GM18499 (cell line): ENCODE measurements at regions not wholly inside any gene's neighbourhood (a gene's known extent, or its start where the extent isn't known, plus 50 kb on each side); places are given as distances from the start of the nearest gene placed in this dataset.
"Not testable (repeated sequence)": the region's sequence is repeated elsewhere in the genome, so short reads cannot be mapped to it uniquely, and the experiment has no call there.

ENCODE experiments used
- ATAC-seq: cut with Tn5 transposase; IDR thresholded peaks from one replicate; pipeline ENCODE4 v1.9.1; 2021; ENCODE audit warnings: moderate number of reproducible peaks; ENCODE audit not compliant: insufficient read depth, unreplicated experiment

GRCh38 chr2:81523344-81523743 lies 1218.8 kb upstream of the LRRTM1 start:
- ATAC-seq = no peak

- ATAC-seq = no peak
These were observed 1208.8 kb upstream of the LRRTM1 start for GRCh38 chr2:81513328-81513727.

GRCh38 chr2:81505586-81505985 lies 1201.0 kb upstream of the LRRTM1 start:
- no peak for ATAC-seq

GRCh38 chr2:81495556-81495955 lies 1191.0 kb upstream of the LRRTM1 start:
- ATAC-seq = no peak

- ATAC-seq = no peak
These were observed 1178.7 kb upstream of the LRRTM1 start for GRCh38 chr2:81483254-81483653.

GRCh38 chr2:81481994-81482368 lies 1177.4 kb upstream of the LRRTM1 start:
- ATAC-seq = no peak

- ATAC-seq = no peak
These were observed 1176.9 kb upstream of the LRRTM1 start for GRCh38 chr2:81481242-81481993.

- no peak for ATAC-seq
These were observed 1162.5 kb upstream of the LRRTM1 start for GRCh38 chr2:81467096-81467495.

- no peak for ATAC-seq
These were observed 1157.9 kb upstream of the LRRTM1 start for GRCh38 chr2:81462420-81462819.

GRCh38 chr2:81445176-81445575 lies 1140.6 kb upstream of the LRRTM1 start:
- no peak for ATAC-seq

- ATAC-seq = no peak
These were observed 1133.0 kb upstream of the LRRTM1 start for GRCh38 chr2:81437456-81438000.

GRCh38 chr2:81436256-81436655 lies 1131.7 kb upstream of the LRRTM1 start:
- ATAC-seq = no peak

- ATAC-seq = no peak
These were observed 1108.1 kb upstream of the LRRTM1 start for GRCh38 chr2:81412681-81413080.

- no peak for ATAC-seq
These were observed 1099.0 kb upstream of the LRRTM1 start for GRCh38 chr2:81403508-81403907.

- ATAC-seq = no peak
These were observed 1092.0 kb upstream of the LRRTM1 start for GRCh38 chr2:81396417-81397019.

GRCh38 chr2:81395746-81396145 lies 1091.2 kb upstream of the LRRTM1 start:
- no peak for ATAC-seq

- no peak for ATAC-seq
These were observed 1084.7 kb upstream of the LRRTM1 start for GRCh38 chr2:81389203-81389602.

- ATAC-seq = no peak
These were observed 1059.2 kb upstream of the LRRTM1 start for GRCh38 chr2:81363800-81364199.

- ATAC-seq = not testable (repeated sequence)
These were observed 1057.9 kb upstream of the LRRTM1 start for GRCh38 chr2:81362468-81362867.

GRCh38 chr2:81355436-81355835 lies 1050.9 kb upstream of the LRRTM1 start:
- ATAC-seq = no peak

GRCh38 chr2:81334046-81334445 lies 1029.5 kb upstream of the LRRTM1 start:
- no peak for ATAC-seq

- no peak for ATAC-seq
These were observed 1024.4 kb upstream of the LRRTM1 start for GRCh38 chr2:81328968-81329367.
